Right lobe of liver (tissue), 4 donors: ENCODE measurements at regions not wholly inside any gene's neighbourhood (a gene's known extent, or its start where the extent isn't known, plus 50 kb on each side); places are given as distances from the start of the nearest gene placed in this dataset.

Experiments
- POLR2A ChIP-seq: fragments of 450-650 bp; IDR thresholded peaks from one replicate; pipeline ENCODE4 v1.6.1; 2017; ENCODE audit warnings: antibody characterized with exemption, mild to moderate bottlenecking
- TF ChIP-seq, protein P1 (sequence below), 4 donors: fragments of 200-600 bp in 3 of 4; fragments of 450-650 bp in 1 of 4; IDR thresholded peaks; one replicate each; pipeline versions ENCODE4 v1.5.1 to v1.8.0; 2016 to 2022; ENCODE audit warnings: antibody characterized with exemption in 4 of 4, mild to moderate bottlenecking in 2 of 4
- donor health status: DM: no; HTN: no; CAD: no.
- donor health status: DM: no; HTN: no; CAD: no.
- donor health status: DM: no; HTN: yes; CAD: no.

DNA sequence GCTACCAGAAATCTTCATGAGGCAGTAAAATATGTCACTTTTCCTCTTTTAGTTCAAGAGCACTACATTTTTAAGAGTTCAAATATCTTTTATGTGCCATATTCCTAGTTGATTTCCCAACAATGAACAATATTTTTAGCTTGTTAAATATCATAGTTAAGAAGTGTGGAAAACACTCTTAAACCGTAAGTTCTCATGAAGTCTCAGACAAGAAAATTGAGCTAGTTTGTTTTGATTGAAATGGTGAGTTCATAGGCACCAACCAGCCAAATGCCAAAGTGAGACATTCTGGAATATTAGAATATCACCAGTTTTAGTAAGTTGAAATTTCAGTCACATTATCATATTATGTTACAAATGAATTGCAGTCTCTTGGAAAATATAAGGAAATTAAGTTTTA, 277.2 kb upstream of the HSF2 start:
- TF ChIP-seq POLR2A, result no peak
- TF ChIP-seq, protein P1, sequence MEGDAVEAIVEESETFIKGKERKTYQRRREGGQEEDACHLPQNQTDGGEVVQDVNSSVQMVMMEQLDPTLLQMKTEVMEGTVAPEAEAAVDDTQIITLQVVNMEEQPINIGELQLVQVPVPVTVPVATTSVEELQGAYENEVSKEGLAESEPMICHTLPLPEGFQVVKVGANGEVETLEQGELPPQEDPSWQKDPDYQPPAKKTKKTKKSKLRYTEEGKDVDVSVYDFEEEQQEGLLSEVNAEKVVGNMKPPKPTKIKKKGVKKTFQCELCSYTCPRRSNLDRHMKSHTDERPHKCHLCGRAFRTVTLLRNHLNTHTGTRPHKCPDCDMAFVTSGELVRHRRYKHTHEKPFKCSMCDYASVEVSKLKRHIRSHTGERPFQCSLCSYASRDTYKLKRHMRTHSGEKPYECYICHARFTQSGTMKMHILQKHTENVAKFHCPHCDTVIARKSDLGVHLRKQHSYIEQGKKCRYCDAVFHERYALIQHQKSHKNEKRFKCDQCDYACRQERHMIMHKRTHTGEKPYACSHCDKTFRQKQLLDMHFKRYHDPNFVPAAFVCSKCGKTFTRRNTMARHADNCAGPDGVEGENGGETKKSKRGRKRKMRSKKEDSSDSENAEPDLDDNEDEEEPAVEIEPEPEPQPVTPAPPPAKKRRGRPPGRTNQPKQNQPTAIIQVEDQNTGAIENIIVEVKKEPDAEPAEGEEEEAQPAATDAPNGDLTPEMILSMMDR (IDR thresholded peaks at IDR 0.05), result no peak
